Skeletal muscle tissue (tissue), 3 donors: ENCODE measurements at regions not wholly inside any gene's neighbourhood (a gene's known extent, or its start where the extent isn't known, plus 50 kb on each side); places are given as distances from the start of the nearest gene placed in this dataset.

ENCODE experiments used
- H3K27ac ChIP-seq: one replicate; pipeline ENCODE4 v1.7.0; 2013; ENCODE audit warnings: mild to moderate bottlenecking, low read depth, low read length, inconsistent platforms
- H3K27me3 ChIP-seq, 3 donors: one replicate each; pipeline ENCODE4 v1.7.0; 2013; ENCODE audit warnings: low read length in 3 of 3; ENCODE audit not compliant: control insufficient read depth in 3 of 3, insufficient read depth in 3 of 3
- H3K36me3 ChIP-seq, 3 donors: one replicate each; pipeline ENCODE4 v1.7.0; 2013; ENCODE audit warnings: low read length in 3 of 3; ENCODE audit not compliant: control insufficient read depth in 3 of 3, insufficient read depth in 3 of 3
- H3K4me1 ChIP-seq, 3 donors: one replicate each; pipeline ENCODE4 v1.7.0; 2013; ENCODE audit warnings: low read length in 3 of 3, mild to moderate bottlenecking in 3 of 3; ENCODE audit not compliant: control insufficient read depth in 3 of 3, insufficient read depth in 3 of 3
- H3K4me3 ChIP-seq, 3 donors: one replicate each; pipeline ENCODE4 v1.7.0; 2013; ENCODE audit warnings: low read length in 3 of 3
- H3K9ac ChIP-seq, 3 donors: one replicate each; pipeline ENCODE4 v1.7.0; 2013; ENCODE audit warnings: low read length in 3 of 3, mild to moderate bottlenecking in 3 of 3, moderate library complexity in 2 of 3, low read depth in 1 of 3
- H3K9me3 ChIP-seq, 3 donors: one replicate each; pipeline ENCODE4 v1.7.0; 2013; ENCODE audit warnings: low read length in 3 of 3; ENCODE audit not compliant: control insufficient read depth in 3 of 3
- donor health status: Osteomylitis.

DNA sequence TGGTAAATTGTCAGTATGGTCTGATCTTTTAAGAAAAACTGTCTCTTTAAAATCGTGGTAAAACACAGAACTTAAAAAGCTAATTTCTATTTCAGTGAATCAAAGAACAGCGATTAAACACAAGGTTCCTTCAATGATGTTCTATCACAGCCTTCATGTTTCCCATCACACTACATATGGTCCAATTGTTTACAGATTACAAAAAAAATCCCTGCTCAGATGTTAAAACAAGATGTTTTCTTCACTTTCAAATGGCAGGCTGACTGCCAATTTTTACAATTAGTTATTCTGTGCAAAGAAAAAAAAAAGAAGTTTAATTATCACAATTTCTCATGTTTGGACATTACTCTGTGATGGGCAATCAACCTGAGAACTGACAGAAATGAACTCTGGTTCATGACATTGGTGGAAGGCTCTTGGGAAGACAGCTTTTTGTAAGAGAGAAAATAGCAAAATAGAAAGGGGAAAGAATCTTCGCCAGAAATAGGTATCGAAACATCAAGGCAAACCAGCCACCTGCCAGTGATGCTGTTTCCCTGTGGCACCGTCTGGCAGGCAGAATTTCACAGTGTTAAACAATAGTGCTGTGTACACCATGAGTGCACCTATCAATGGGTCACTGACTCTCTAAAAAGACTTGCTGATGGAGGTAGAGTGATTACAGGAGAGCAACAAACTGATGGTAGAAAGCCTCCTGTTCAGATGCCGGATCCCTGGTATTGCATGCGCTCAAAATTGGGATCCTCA lies 1020.0 kb upstream of the ARRDC3 start:
- Histone ChIP-seq H3K4me1 (no peaks in the 10 kb centered on the region), H3K27me3 (no peaks in the 10 kb centered on the region)

DNA sequence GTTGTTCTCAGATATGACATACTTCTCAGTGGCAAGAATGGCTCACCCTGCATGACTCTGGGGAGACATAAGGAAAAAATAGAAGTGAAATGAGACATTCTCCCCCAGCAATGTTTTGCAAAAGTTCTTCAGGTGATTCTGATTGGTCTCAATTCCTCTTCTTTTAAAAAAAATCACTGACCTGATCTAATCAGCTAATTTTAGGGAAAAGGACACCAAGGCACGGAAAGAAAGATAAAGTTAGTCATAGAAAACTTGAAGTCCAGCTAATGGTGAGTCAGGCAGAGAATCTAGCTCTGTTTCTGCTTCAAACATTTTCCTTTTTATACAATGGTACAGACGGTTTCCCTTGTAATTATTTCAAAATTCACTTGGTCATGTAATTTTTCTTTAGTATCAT lies 1018.9 kb upstream of the ARRDC3 start:
- Histone ChIP-seq H3K4me3 (no peak overlapping the region), H3K27ac (no peak overlapping the region), H3K27me3 (no peaks in the 10 kb centered on the region), H3K36me3 (no peaks in the 10 kb centered on the region), H3K9me3 (no peaks in the 10 kb centered on the region), H3K9ac (no peak overlapping the region), H3K4me1 (no peaks in the 10 kb centered on the region)

More for the DNA sequence above, 1020.0 kb upstream of the ARRDC3 start:
- H3K9me3 ChIP-seq, result no peaks in the 10 kb centered on the region
- H3K4me3 ChIP-seq, result no peak overlapping the region
- no peaks in the 10 kb centered on the region for H3K36me3 ChIP-seq
- H3K27ac ChIP-seq, result no peak overlapping the region
- H3K9ac ChIP-seq, result no peak overlapping the region

- no peaks in the 10 kb centered on the region for H3K36me3 ChIP-seq
- no peak overlapping the region for H3K27ac ChIP-seq
- no peaks in the 10 kb centered on the region for H3K9me3 ChIP-seq
- H3K4me3 ChIP-seq, result no peak overlapping the region
- no peaks in the 10 kb centered on the region for H3K4me1 ChIP-seq
- H3K9ac ChIP-seq, result no peak overlapping the region
- no peaks in the 10 kb centered on the region for H3K27me3 ChIP-seq
Observed at GRCh38 chr5:92401492-92401891, 1018.4 kb upstream of the ARRDC3 start.

DNA sequence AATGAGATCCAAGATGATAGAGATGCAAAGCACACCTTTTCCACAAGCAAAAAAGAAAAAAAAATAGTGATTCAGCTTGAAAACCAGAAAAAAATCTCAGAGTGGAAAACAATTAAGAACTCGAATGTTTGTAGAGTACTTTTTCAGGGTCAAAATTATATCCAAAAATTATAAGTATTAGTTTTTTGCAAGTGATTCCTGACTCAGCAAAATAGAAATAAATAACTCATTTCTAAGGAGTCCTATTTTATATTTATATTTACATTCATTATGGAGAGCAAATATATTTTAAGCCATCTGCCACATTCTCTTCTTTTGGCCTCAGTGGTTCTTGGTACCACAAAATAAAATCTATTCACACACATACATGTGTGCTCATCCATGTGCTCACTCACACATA lies 1011.8 kb upstream of the ARRDC3 start:
- no peak overlapping the region for H3K4me3 ChIP-seq
- no peaks in the 10 kb centered on the region for H3K4me1 ChIP-seq
- H3K27ac ChIP-seq, result no peak overlapping the region
- no peak overlapping the region for H3K9ac ChIP-seq
- no peaks in the 10 kb centered on the region for H3K27me3 ChIP-seq
- no peaks in the 10 kb centered on the region for H3K9me3 ChIP-seq
- H3K36me3 ChIP-seq, result no peaks in the 10 kb centered on the region

- H3K4me3 ChIP-seq, result no peak overlapping the region
- H3K9me3 ChIP-seq, result no peaks in the 10 kb centered on the region
- no peak overlapping the region for H3K9ac ChIP-seq
- H3K27ac ChIP-seq, result no peak overlapping the region
- no peaks in the 10 kb centered on the region for H3K4me1 ChIP-seq
- no peaks in the 10 kb centered on the region for H3K36me3 ChIP-seq
- no peaks in the 10 kb centered on the region for H3K27me3 ChIP-seq
Observed at GRCh38 chr5:92390657-92391056, 1007.5 kb upstream of the ARRDC3 start.

DNA sequence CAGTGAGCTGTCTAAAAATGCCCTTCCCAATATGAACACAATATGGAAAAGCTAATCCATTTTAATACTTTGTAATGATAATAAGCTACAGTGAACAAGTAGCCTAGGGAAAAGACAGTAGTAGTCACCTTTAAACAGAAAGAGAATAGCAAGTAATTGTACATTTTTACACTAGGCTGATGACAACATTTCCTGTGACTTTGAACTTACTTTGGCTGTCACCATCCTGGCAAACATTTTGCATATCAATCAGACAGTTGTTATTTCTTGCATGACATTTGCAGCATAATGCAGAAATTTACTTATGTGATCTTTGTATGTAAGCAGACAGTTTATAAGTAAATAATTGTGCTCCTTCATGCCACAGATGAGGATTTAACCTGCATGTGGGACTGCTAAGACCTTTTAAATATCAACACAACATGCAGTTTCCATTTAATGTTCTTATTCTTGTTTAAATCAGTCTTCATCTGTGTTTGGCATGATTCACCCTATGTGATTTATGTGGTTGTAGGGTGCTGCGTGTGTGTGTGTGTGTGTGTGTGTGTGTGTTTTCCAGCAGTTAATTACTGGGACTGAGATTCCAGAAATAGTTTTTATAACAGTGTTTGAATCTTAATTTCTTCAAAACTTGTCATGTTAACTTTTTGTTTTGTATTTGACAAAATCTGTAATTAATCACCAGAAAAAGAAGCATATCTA lies 997.1 kb upstream of the ARRDC3 start:
- Histone ChIP-seq H3K27me3 (no peaks in the 10 kb centered on the region), H3K9ac (no peak overlapping the region)

GRCh38 chr5:92378966-92379611 lies 996.0 kb upstream of the ARRDC3 start:
- H3K4me1 ChIP-seq, result no peaks in the 10 kb centered on the region
- H3K4me3 ChIP-seq, result no peak overlapping the region
- H3K27me3 ChIP-seq, result no peaks in the 10 kb centered on the region

More for the DNA sequence above, 997.1 kb upstream of the ARRDC3 start:
- Histone ChIP-seq H3K4me1 (no peaks in the 10 kb centered on the region), H3K27ac (no peak overlapping the region), H3K9me3 (no peaks in the 10 kb centered on the region), H3K4me3 (no peak overlapping the region), H3K36me3 (no peaks in the 10 kb centered on the region)

GRCh38 chr5:92374859-92375258 lies 991.7 kb upstream of the ARRDC3 start:
- Histone ChIP-seq H3K27me3 (no peaks in the 10 kb centered on the region), H3K36me3 (no peaks in the 10 kb centered on the region), H3K9me3 (no peaks in the 10 kb centered on the region), H3K4me3 (no peak overlapping the region), H3K9ac (no peak overlapping the region), H3K27ac (no peak overlapping the region), H3K4me1 (no peaks in the 10 kb centered on the region)

More at GRCh38 chr5:92378966-92379611, 996.0 kb upstream of the ARRDC3 start:
- no peaks in the 10 kb centered on the region for H3K36me3 ChIP-seq
- no peak overlapping the region for H3K27ac ChIP-seq
- H3K9me3 ChIP-seq, result no peaks in the 10 kb centered on the region
- no peak overlapping the region for H3K9ac ChIP-seq

GRCh38 chr5:92372766-92373165 lies 989.6 kb upstream of the ARRDC3 start:
- H3K4me3 ChIP-seq, result no peak overlapping the region
- H3K4me1 ChIP-seq, result no peaks in the 10 kb centered on the region
- H3K9ac ChIP-seq, result no peak overlapping the region
- H3K27ac ChIP-seq, result no peak overlapping the region
- no peaks in the 10 kb centered on the region for H3K36me3 ChIP-seq
- peaks cover 0 to 2% (median 0%) of the 10 kb centered on the region in 3 donors for H3K9me3 ChIP-seq
- no peaks in the 10 kb centered on the region for H3K27me3 ChIP-seq

GRCh38 chr5:92371889-92372235 lies 988.7 kb upstream of the ARRDC3 start:
- Histone ChIP-seq H3K9me3 (peaks cover 0 to 2% (median 0%) of the 10 kb centered on the region in 3 donors), H3K4me1 (no peaks in the 10 kb centered on the region), H3K36me3 (no peaks in the 10 kb centered on the region), H3K27ac (no peak overlapping the region), H3K27me3 (no peaks in the 10 kb centered on the region), H3K4me3 (no peak overlapping the region), H3K9ac (no peak overlapping the region)
